ENCODE measurements at regions not wholly inside any gene's neighbourhood (a gene's known extent, or its start where the extent isn't known, plus 50 kb on each side); places are given as distances from the start of the nearest gene placed in this dataset.

DNA sequence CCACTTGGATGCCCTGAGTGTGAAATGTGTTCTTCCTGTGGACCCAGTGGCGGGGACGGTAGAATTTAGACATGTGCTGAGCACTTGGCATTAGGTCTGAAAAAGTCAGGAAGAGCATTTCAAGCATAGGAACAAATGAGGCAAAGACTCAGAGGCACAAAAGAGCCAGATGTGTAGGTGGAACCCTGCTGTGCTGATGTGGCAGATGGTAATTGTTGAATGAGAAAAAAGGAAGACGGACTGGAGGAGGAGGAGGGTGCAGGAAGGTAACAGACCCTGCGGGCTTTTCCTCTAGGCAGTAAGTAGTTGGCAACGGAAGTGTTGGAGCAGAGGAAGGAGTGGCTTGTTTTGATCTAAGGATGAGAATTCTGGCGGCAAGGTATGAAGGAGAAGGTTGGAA is 985.8 kb downstream of the TBC1D22A start:
- TF ChIP-seq, protein P1, sequence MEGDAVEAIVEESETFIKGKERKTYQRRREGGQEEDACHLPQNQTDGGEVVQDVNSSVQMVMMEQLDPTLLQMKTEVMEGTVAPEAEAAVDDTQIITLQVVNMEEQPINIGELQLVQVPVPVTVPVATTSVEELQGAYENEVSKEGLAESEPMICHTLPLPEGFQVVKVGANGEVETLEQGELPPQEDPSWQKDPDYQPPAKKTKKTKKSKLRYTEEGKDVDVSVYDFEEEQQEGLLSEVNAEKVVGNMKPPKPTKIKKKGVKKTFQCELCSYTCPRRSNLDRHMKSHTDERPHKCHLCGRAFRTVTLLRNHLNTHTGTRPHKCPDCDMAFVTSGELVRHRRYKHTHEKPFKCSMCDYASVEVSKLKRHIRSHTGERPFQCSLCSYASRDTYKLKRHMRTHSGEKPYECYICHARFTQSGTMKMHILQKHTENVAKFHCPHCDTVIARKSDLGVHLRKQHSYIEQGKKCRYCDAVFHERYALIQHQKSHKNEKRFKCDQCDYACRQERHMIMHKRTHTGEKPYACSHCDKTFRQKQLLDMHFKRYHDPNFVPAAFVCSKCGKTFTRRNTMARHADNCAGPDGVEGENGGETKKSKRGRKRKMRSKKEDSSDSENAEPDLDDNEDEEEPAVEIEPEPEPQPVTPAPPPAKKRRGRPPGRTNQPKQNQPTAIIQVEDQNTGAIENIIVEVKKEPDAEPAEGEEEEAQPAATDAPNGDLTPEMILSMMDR (conservative IDR thresholded peaks at IDR 0.05; ENCODE audit: low read length): no peak
- TF ChIP-seq EZH2phosphoT487 (IDR thresholded peaks at IDR 0.05; ENCODE audit: borderline replicate concordance): no peak
